Trophoblast cell (in vitro differentiated cells and primary cell): ENCODE measurements at regions not wholly inside any gene's neighbourhood (a gene's known extent, or its start where the extent isn't known, plus 50 kb on each side); places are given as distances from the start of the nearest gene placed in this dataset.

ENCODE experiments used
- DNase-seq, 2 donors: peaks; one replicate each; pipeline ENCODE4 v3.0.0-alpha.2; 2016
- H2AFZ ChIP-seq: 2 replicates; pipeline ENCODE4 v1.6.1; 2013; ENCODE audit warnings: low read length, moderate library complexity, mild to moderate bottlenecking; ENCODE audit not compliant: insufficient read depth, poor library complexity
- H2AK5ac ChIP-seq: 2 replicates; pipeline ENCODE4 v1.6.1; 2013; ENCODE audit warnings: mild to moderate bottlenecking, low read length
- H2BK120ac ChIP-seq: 2 replicates; pipeline ENCODE4 v1.6.1; 2013; ENCODE audit warnings: low read length, mild to moderate bottlenecking, moderate library complexity; ENCODE audit not compliant: insufficient read depth, poor library complexity
- H2BK12ac ChIP-seq: 2 replicates; pipeline ENCODE4 v1.6.1; 2013; ENCODE audit warnings: mild to moderate bottlenecking, low read length, moderate library complexity
- H2BK5ac ChIP-seq: 2 replicates; pipeline ENCODE4 v1.6.1; 2013; ENCODE audit warnings: low read length, low read depth, moderate library complexity, mild to moderate bottlenecking; ENCODE audit not compliant: poor library complexity
- H3K14ac ChIP-seq: 2 replicates; pipeline ENCODE4 v1.6.1; 2013; ENCODE audit warnings: mild to moderate bottlenecking, low read length
- H3K18ac ChIP-seq: 2 replicates; pipeline ENCODE4 v1.6.1; 2013; ENCODE audit warnings: mild to moderate bottlenecking, low read length
- H3K23ac ChIP-seq: 2 replicates; pipeline ENCODE4 v1.6.1; 2013; ENCODE audit warnings: low read length
- H3K27ac ChIP-seq: 2 replicates; pipeline ENCODE4 v1.5.1; 2013; ENCODE audit warnings: low read depth, mild to moderate bottlenecking, inconsistent platforms, low read length, moderate library complexity
- H3K27me3 ChIP-seq: 2 replicates; pipeline ENCODE4 v1.6.1; 2013; ENCODE audit warnings: inconsistent platforms, mild to moderate bottlenecking, low read length, moderate library complexity; ENCODE audit not compliant: insufficient read depth
- H3K36me3 ChIP-seq, 2 experiments: 1 replicate in 1 of 2; 2 replicates in 1 of 2; pipeline ENCODE4 v1.6.1; 2013; ENCODE audit warnings: low read length in 2 of 2, mild to moderate bottlenecking in 2 of 2, moderate library complexity in 1 of 2; ENCODE audit not compliant: insufficient read depth in 2 of 2, control insufficient read depth in 1 of 2
- H3K4ac ChIP-seq: 2 replicates; pipeline ENCODE4 v1.6.1; 2013; ENCODE audit warnings: low read depth, mild to moderate bottlenecking, low read length, moderate library complexity
- H3K4me1 ChIP-seq, 2 experiments: 1 replicate in 1 of 2; 2 replicates in 1 of 2; pipeline ENCODE4 v1.6.1; 2013; ENCODE audit warnings: low read length in 2 of 2, mild to moderate bottlenecking in 2 of 2, moderate library complexity in 1 of 2; ENCODE audit not compliant: insufficient read depth in 2 of 2, control insufficient read depth in 1 of 2
- H3K4me2 ChIP-seq: 2 replicates; pipeline ENCODE4 v1.6.1; 2013; ENCODE audit warnings: inconsistent platforms, mild to moderate bottlenecking, low read length, moderate library complexity
- H3K4me3 ChIP-seq: 2 replicates; pipeline ENCODE4 v1.5.1; 2013; ENCODE audit warnings: mild to moderate bottlenecking, low read depth, low read length, inconsistent platforms
- H3K79me1 ChIP-seq: one replicate; pipeline ENCODE4 v1.6.1; 2013; ENCODE audit warnings: low read length
- H3K79me2 ChIP-seq: 2 replicates; pipeline ENCODE4 v1.6.1; 2013; ENCODE audit warnings: low read length, mild to moderate bottlenecking; ENCODE audit not compliant: control insufficient read depth, insufficient read depth, poor library complexity
- H3K9ac ChIP-seq: 2 replicates; pipeline ENCODE4 v1.6.1; 2013; ENCODE audit warnings: mild to moderate bottlenecking, low read length
- H3K9me3 ChIP-seq: 2 replicates; pipeline ENCODE4 v1.6.1; 2013; ENCODE audit warnings: low read depth, mild to moderate bottlenecking, control low read depth, inconsistent platforms, low read length; ENCODE audit not compliant: insufficient read depth
- H4K12ac ChIP-seq: 2 replicates; pipeline ENCODE4 v1.6.1; 2013; ENCODE audit warnings: low read depth, mild to moderate bottlenecking, low read length, moderate library complexity
- H4K8ac ChIP-seq: 2 replicates; pipeline ENCODE4 v1.6.1; 2013; ENCODE audit warnings: low read depth, mild to moderate bottlenecking, low read length, moderate library complexity
- H4K91ac ChIP-seq: one replicate; pipeline ENCODE4 v1.6.1; 2013; ENCODE audit warnings: low read depth, mild to moderate bottlenecking, low read length, moderate library complexity
- WGBS: extraction: QIAGEN DNeasy Blood & Tissue Kit; methylation state at CpG from one replicate; pipeline ENCODE4 v1.1.7; 2013; ENCODE audit warnings: missing lambda C conversion rate; ENCODE audit not compliant: insufficient read length, insufficient coverage; ENCODE audit errors: extremely low coverage; 5-methylcytosine and 5-hydroxymethylcytosine counted together

DNA sequence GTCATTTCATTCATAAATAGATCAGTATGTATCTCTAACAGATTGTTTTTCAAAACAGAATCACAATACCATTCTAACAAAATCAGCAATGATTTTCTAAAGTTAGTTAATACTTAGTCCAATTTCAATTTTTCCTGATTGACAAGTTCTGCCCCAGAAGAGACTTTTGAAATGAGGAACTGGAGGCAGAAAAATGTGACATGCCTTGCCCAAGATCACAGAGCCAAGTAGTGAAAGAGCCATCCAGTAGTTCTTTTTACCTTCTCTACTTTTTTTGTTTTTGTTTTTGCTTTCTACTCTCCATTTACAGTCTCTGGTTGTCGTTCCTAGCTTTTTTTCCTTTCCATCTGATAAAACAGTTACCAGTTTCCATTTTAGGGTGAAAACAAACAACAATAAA is 129.3 kb upstream of the TMEM164 start:
- Histone ChIP-seq H2BK5ac (no peak overlapping the region), H3K4me3 (no peak overlapping the region), H3K79me2 (no peaks in the 10 kb centered on the region), H3K27me3 (no peaks in the 10 kb centered on the region), H3K79me1 (no peaks in the 10 kb centered on the region), H3K4ac (no peak overlapping the region), H2BK12ac (no peak overlapping the region), H3K36me3 (no peaks in the 10 kb centered on the region), H3K4me1 (no peaks in the 10 kb centered on the region), H3K9me3 (no peaks in the 10 kb centered on the region), H3K14ac (no peak overlapping the region), H2BK120ac (no peak overlapping the region), H3K4me2 (no peak overlapping the region), H2AFZ (no peak overlapping the region), H3K18ac (no peak overlapping the region), H4K91ac (no peak overlapping the region), H4K8ac (no peak overlapping the region), H3K23ac (no peak overlapping the region), H4K12ac (no peak overlapping the region), H2AK5ac (no peak overlapping the region), H3K27ac (no peak overlapping the region), H3K9ac (no peak overlapping the region)
- no peak for DNase-seq
- no CpG with 5 or more reads among the region's 1 CpG for WGBS

DNA sequence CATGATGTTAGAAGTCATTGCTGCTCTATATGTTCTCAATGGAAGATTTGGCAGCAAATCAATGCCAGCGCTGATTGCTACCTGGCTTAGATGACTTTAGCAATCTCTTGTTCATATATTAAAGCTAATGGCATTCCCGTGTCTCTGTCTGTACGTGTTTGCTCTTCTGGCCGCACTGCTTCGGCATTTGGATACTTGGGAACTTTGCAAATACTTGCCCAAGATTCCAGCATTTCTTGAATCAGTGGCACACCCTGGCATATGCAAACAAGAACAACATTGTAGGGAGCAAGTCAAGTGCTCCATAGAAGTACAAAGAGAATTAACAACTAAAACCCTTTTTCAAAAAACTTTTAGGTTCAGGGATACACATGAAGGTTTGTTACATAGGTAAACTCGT is 128.9 kb upstream of the TMEM164 start:
- H3K23ac ChIP-seq = no peak overlapping the region
- H3K4ac ChIP-seq = no peak overlapping the region
- H3K9me3 ChIP-seq = no peaks in the 10 kb centered on the region
- no peak overlapping the region for H4K8ac ChIP-seq
- WGBS = no CpG with 5 or more reads among the region's 6 CpGs
- no peak overlapping the region for H2AK5ac ChIP-seq
- H3K4me3 ChIP-seq = no peak overlapping the region
- no peak overlapping the region for H3K9ac ChIP-seq
- no peak overlapping the region for H2BK12ac ChIP-seq
- H3K79me2 ChIP-seq = no peaks in the 10 kb centered on the region
- no peak overlapping the region for H3K27ac ChIP-seq
- H3K4me1 ChIP-seq = no peaks in the 10 kb centered on the region
- H3K36me3 ChIP-seq = no peaks in the 10 kb centered on the region
- no peak overlapping the region for H2BK120ac ChIP-seq
- H3K18ac ChIP-seq = no peak overlapping the region
- no peaks in the 10 kb centered on the region for H3K27me3 ChIP-seq
- H4K12ac ChIP-seq = no peak overlapping the region
- no peak for DNase-seq
- H3K14ac ChIP-seq = no peak overlapping the region
- no peaks in the 10 kb centered on the region for H3K79me1 ChIP-seq
- H2BK5ac ChIP-seq = no peak overlapping the region
- no peak overlapping the region for H2AFZ ChIP-seq
- H4K91ac ChIP-seq = no peak overlapping the region
- H3K4me2 ChIP-seq = no peak overlapping the region

DNA sequence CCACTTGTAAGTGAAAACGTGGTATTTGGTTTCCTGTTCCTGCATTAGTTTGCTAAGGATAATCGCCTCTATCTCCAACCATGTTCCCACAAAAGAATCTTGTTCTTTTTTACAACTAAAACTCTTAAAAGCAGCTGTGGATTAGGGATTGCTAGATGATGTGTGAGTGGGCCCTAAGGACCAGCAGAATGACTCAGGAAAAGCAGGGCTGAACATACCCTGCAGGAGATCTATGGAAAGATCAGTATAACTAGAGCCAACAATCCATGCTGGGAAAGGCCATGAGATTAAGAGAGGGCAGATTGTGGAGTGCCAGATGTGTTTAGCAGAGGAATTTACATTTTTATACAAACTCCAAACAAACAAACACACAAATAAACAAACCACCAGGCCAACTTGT is 128.4 kb upstream of the TMEM164 start:
- Histone ChIP-seq H2AFZ (no peak overlapping the region), H3K4ac (no peak overlapping the region), H3K36me3 (no peaks in the 10 kb centered on the region), H3K79me2 (no peaks in the 10 kb centered on the region), H2BK12ac (no peak overlapping the region), H4K8ac (no peak overlapping the region), H2BK120ac (no peak overlapping the region), H3K4me2 (no peak overlapping the region), H3K9me3 (no peaks in the 10 kb centered on the region), H2BK5ac (no peak overlapping the region), H3K9ac (no peak overlapping the region), H3K27me3 (no peaks in the 10 kb centered on the region), H3K18ac (no peak overlapping the region), H3K27ac (no peak overlapping the region), H3K4me1 (no peaks in the 10 kb centered on the region), H2AK5ac (no peak overlapping the region), H4K12ac (no peak overlapping the region), H3K79me1 (no peaks in the 10 kb centered on the region), H3K4me3 (no peak overlapping the region), H4K91ac (no peak overlapping the region), H3K14ac (no peak overlapping the region), H3K23ac (no peak overlapping the region)
- DNase-seq = no peak
- no CpG with 5 or more reads among the region's 2 CpGs for WGBS

DNA sequence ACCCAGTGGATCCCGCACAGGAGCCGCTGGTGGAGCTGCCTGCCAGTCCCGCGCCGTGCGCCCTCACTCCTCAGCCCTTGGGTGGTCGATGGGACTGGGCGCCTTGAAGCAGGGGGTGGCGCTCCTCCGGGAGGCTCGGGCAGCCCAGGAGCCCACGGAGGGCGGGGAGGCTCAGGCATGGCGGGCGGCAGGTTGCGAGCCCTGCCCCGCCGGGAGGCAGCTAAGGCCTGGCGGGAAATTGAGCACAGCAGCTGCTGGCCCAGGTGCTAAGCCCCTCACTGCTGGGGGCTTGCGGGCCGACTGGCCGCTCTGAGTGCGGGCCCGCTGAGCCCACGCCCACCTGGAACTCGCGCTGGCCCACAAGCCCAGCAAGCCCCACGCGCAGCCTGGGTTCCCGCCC is 127.1 kb upstream of the TMEM164 start:
- no peak overlapping the region for H3K9ac ChIP-seq
- no peak overlapping the region for H2BK5ac ChIP-seq
- H3K23ac ChIP-seq = no peak overlapping the region
- no peaks in the 10 kb centered on the region for H3K79me2 ChIP-seq
- H3K14ac ChIP-seq = no peak overlapping the region
- H3K4me1 ChIP-seq = no peaks in the 10 kb centered on the region
- H3K4me2 ChIP-seq = no peak overlapping the region
- H2AK5ac ChIP-seq = no peak overlapping the region
- H2AFZ ChIP-seq = no peak overlapping the region
- no peak overlapping the region for H4K8ac ChIP-seq
- H2BK12ac ChIP-seq = no peak overlapping the region
- H3K9me3 ChIP-seq = no peaks in the 10 kb centered on the region
- no peak overlapping the region for H2BK120ac ChIP-seq
- no peak overlapping the region for H4K12ac ChIP-seq
- H3K4ac ChIP-seq = no peak overlapping the region
- no peak for DNase-seq
- H4K91ac ChIP-seq = no peak overlapping the region
- H3K4me3 ChIP-seq = no peak overlapping the region
- WGBS = no CpG with 5 or more reads among the region's 30 CpGs
- no peaks in the 10 kb centered on the region for H3K27me3 ChIP-seq
- H3K18ac ChIP-seq = no peak overlapping the region
- H3K36me3 ChIP-seq = no peaks in the 10 kb centered on the region
- no peaks in the 10 kb centered on the region for H3K79me1 ChIP-seq
- no peak overlapping the region for H3K27ac ChIP-seq
